ENCODE measurements at regions not wholly inside any gene's neighbourhood (a gene's known extent, or its start where the extent isn't known, plus 50 kb on each side); places are given as distances from the start of the nearest gene placed in this dataset.

- DNase-seq (ENCODE audit: low spot score): no peak
Measured at GRCh38 chr5:8050616-8051175, 181.7 kb downstream of the MTRR start.

- DNase-seq (ENCODE audit: low spot score): no peak
Measured at GRCh38 chr5:8053270-8053669, 184.3 kb downstream of the MTRR start.

- no peak for DNase-seq (ENCODE audit: low spot score)
Measured at GRCh38 chr5:8057769-8058168, 188.8 kb downstream of the MTRR start.

- DNase-seq (ENCODE audit: low spot score): no peak
Measured at GRCh38 chr5:8058616-8059190, 189.8 kb downstream of the MTRR start.

DNA sequence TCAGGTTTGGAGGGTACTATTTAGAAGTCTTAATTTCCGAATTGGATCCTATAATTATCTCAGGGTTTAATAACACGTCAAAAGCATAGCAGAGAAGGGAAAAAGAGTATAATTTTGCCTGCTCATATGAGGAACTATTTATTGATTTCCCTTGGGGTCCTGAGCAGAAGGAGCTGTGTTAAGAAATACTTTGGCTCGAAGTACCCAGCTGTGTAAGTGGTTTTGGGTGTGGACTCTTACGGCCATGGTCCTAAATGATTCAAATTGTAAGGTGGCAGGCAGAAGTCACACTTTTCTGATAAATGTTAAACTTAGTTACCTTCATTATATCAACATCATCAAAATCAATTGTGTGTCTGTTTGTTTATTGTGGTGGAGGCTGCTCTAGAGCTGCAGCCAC is 190.4 kb downstream of the MTRR start:
- no peak for DNase-seq (ENCODE audit: low spot score)

GRCh38 chr5:8060235-8060952 is 191.4 kb downstream of the MTRR start:
- DNase-seq (ENCODE audit: low spot score): no peak

DNA sequence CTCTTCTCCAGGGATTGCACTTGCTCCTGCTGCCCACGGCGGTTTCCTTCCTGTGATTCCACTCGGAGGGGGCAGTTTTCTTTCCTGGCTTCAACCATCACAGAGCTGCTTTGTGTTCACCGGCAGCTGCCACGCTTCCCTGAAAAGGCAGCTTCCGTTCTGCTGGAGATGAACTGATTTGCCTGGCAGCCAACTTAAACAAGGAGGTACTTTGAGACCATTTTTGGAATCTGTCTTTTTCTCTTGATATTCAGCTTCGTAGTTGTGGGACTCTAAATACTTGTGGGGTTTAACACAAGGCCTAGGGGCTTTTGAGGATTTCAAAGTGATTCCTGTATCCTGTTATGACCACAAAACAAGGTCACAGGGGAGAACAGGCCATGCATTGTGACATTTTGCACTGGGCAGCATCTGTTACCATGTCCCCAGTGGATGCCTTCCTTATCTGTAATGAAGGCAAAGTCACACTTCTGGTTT is 192.0 kb downstream of the MTRR start:
- DNase-seq (ENCODE audit: low spot score): no peak

DNA sequence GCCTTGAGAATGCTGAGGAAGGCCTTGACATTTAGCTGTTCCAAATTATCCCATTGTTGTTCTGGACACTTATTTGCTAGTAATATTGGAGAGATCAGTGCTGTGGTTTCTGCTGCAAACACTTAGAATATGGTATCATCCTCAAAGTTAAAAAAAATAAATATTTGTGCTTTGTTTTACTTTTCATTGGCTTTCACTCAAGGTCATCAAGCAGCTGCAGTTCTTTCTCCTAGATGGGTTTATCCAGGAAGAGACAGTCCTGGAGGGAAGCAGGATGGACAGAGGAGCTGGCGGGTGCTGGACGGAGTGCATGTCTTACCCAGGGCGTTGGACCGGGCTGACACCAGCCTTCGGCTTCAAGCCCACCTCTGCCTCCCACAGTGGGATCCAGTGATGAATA is 193.6 kb downstream of the MTRR start:
- no peak for DNase-seq (ENCODE audit: low spot score)

DNA sequence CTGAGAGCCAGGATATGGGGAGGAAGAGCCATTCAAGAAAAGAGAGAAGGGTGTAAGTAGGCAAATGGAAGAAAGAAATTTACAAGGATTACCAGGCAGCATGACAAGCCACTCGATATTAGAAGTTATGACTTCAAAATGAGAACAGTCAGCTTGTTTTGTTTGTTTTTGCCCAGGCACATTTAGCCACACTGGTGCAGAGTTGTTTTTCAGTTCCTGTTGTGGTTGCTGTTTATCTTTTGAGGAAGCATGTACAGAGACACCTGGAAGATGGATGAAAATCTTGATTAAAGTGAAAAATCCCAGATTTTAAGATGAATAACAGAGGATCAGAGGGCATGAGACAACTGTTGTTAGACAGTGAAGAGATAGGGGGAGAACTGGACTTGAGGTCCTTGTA is 199.1 kb downstream of the MTRR start:
- DNase-seq (ENCODE audit: low spot score): no peak

- DNase-seq (ENCODE audit: low spot score): no peak
Measured at GRCh38 chr5:8070138-8070537, 201.2 kb downstream of the MTRR start.

DNA sequence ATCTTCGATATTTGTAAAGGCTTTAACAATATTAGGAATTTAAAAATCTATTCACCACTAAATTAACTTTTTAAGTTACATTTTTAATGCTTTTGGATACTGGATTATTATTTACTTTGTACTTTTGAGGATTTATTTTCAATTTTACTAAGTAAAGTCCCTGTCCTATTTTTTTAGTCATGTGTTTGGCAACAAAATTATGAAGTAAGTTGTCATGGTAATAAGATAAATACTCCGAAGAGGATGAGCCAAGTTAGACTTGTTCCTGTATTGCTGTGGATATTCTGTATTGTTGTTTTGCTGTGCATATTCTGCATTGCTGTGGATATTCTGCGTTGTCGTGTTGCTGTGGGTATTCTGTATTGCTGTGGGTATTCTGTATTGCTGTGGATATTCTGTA is 210.1 kb downstream of the MTRR start:
- no peak for DNase-seq (ENCODE audit: low spot score)

- DNase-seq (ENCODE audit: low spot score): no peak
Measured at GRCh38 chr5:8081179-8081578, 212.2 kb downstream of the MTRR start.

DNA sequence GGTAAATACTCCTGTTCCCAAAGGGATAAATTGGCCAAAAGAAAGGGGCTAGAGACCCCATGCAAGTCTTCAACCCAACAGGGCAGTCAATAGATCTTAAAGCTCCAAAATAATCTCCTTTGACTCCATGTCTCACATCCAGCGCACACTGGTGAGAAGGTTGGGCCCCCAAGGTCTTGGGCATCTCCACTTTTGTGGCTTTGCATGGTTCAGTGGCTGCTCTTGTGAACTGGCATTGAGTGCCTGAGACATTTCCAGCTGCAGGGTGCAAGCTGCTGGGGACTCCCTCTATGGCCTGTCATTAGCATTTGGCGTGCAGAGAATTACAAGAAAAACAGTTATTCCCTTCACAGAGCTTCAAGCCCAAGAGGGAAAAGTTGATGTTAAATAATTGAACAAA is 224.7 kb downstream of the MTRR start:
- no peak for DNase-seq (ENCODE audit: low spot score)

- no peak for DNase-seq (ENCODE audit: low spot score)
Measured at GRCh38 chr5:8094304-8094703, 225.4 kb downstream of the MTRR start.

DNA sequence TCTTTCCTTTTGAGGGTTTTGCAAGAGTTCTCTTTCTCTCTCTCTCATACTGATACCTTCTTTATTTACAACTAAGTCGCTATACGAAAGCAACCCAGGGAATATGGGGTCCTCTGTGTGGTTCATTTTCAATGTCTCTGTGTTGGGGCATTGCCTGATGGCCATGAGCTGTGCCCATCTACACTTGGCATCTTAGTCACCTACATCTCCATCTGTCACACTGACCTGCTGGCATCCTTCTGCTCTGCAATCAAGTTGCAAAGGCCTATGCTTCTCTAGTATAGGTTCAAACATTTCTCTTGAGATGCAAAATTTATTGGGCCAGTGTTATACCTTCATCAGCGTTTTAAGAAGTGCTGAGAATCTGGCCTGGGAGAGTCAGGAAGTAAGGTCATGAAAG is 228.2 kb downstream of the MTRR start:
- no peak for DNase-seq (ENCODE audit: low spot score)

DNA sequence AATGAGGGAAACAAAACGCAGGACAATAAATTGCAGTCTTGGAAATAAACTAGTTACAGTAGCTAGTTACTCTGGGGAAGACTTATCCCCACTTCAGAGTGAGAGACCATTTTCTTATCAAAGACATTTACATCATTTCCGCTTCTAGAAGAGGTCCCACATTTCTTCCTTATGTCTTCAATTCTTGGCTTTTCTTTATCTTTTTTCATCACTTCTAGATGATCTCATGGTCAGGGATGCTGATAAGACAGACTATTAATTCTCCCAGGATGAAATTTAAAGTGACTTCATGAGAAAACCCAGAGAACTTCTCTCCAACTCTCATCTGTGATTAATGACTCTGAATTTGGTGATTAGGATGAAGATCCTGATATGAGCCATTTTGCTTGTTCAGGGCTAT is 229.1 kb downstream of the MTRR start:
- no peak for DNase-seq (ENCODE audit: low spot score)

DNA sequence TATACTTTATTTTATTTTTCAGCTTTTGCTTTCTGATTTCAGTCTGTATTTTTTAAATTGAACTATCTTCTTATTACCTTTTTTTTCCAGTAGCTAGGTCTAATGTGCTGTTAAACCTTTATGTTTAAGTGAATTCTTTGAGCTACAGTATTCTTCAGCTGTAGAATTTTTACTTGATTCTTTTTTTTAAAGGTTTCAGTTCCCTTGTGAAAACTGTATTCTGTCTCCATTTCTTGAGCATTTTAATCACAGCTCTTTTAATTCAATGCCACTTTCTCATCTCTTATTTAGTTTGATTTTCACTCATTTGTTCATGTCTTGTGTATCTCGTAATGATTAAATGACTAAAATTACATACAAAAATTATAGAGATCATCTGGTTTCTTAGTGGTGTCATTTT is 233.8 kb downstream of the MTRR start:
- no peak for DNase-seq (ENCODE audit: low spot score)

GRCh38 chr5:8114597-8115266 is 245.8 kb downstream of the MTRR start:
- DNase-seq (ENCODE audit: low spot score): no peak

DNA sequence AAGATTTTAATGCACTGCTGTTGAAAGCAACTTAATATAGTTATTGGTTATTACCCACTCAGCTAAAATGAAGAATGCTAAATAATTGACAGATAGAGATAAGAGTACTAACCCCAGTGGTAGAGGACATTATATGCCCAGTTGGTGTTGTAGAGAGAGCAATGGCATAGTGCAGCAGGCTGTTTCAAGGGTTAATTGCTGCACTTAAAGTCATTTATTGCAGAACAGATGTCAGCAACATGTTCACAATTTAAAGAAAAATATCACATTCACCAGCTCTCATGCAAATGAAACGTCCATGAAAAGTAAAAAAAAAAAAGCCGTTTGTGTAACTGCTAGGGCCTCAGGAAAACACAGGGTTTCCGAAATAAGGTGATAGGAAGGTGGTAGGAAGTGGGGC is 254.6 kb downstream of the MTRR start:
- no peak for DNase-seq (ENCODE audit: low spot score)

GRCh38 chr5:8134609-8135008 is 265.7 kb downstream of the MTRR start:
- no peak for DNase-seq (ENCODE audit: low spot score)

DNA sequence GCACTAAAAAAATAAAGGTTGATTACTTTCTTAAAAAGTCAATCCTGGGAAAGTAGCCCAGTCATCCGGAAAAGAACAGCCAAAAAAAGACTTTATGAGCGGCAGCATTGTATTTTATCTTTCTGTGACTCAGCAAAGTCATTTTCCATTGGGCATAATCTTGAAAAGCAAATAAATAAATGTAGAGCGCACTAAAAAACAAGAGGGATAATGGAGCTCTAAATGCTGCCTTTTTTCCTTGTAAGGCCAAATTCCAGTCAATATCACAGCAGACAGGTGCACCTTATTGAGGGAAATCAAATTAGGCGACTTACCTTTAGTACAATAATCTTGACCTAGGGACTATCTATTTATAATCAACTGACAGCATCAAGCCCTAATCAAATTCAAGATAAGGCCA is 266.8 kb downstream of the MTRR start:
- no peak for DNase-seq (ENCODE audit: low spot score)

DNA sequence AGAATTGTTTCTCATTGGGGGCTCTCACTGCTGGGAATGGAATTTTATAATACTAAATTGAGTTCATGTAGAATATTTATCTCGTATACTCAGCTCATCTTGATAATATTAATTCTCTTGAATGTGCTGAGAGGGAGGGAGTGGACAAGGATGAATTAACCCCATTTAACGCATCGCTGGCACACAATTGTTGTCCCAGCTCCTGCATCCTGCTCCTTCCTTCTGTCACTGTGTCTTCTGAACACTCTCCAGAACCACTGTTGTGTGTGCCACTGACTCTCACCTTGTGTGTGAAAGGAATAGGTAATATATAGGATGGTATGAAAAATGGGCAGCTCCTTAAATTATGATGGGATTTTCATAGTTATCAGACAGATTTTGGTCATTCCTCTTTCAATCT is 267.3 kb downstream of the MTRR start:
- no peak for DNase-seq (ENCODE audit: low spot score)

GRCh38 chr5:8137941-8138550 is 269.1 kb downstream of the MTRR start:
- DNase-seq (ENCODE audit: low spot score): no peak
